CD14-positive monocyte (primary cell): ENCODE measurements at regions not wholly inside any gene's neighbourhood (a gene's known extent, or its start where the extent isn't known, plus 50 kb on each side); places are given as distances from the start of the nearest gene placed in this dataset.
"Not testable (repeated sequence)": the region's sequence is repeated elsewhere in the genome, so short reads cannot be mapped to it uniquely, and the experiment has no call there.

ENCODE experiments used
- DNase-seq, 3 donors: peaks; one replicate each; pipeline ENCODE4 v3.0.0-alpha.2; 2011 to 2022
- H2AFZ ChIP-seq: 2 replicates; pipeline ENCODE4 v1.6.0; 2012; ENCODE audit warnings: mild to moderate bottlenecking, low read depth, low read length, inconsistent platforms; ENCODE audit not compliant: insufficient read depth, poor library complexity, severe bottlenecking
- H3K27ac ChIP-seq, 2 donors: 1 replicate in 1 of 2; 2 replicates in 1 of 2; pipeline ENCODE4 v1.5.1; 2012 to 2013; ENCODE audit warnings: low read length in 2 of 2, control low read depth in 1 of 2, inconsistent platforms in 1 of 2, low read depth in 1 of 2, mild to moderate bottlenecking in 1 of 2
- H3K27me3 ChIP-seq, 2 donors: one replicate each; pipeline versions ENCODE4 v1.6.0 to v1.6.1; 2011 to 2013; ENCODE audit warnings: low read length in 2 of 2; ENCODE audit not compliant: control insufficient read depth in 2 of 2, insufficient read depth in 2 of 2
- H3K36me3 ChIP-seq, 2 donors: replicated peaks in 1 of 2; 1 replicate in 1 of 2; 2 replicates in 1 of 2; pipeline versions ENCODE4 v1.5.1 to v1.6.1; 2012 to 2013; ENCODE audit warnings: low read length in 2 of 2, control low read depth in 1 of 2, inconsistent platforms in 1 of 2, mild to moderate bottlenecking in 1 of 2; ENCODE audit not compliant: insufficient read depth in 2 of 2, control insufficient read depth in 1 of 2
- H3K4me1 ChIP-seq, 2 donors: 1 replicate in 1 of 2; 2 replicates in 1 of 2; pipeline versions ENCODE4 v1.5.1 to v1.6.1; 2012 to 2013; ENCODE audit warnings: low read length in 2 of 2, control low read depth in 1 of 2, inconsistent platforms in 1 of 2, mild to moderate bottlenecking in 1 of 2, moderate library complexity in 1 of 2; ENCODE audit not compliant: insufficient read depth in 2 of 2, control insufficient read depth in 1 of 2
- H3K4me2 ChIP-seq: replicated peaks from 2 replicates; pipeline ENCODE3; 2012; ENCODE audit warnings: low read length, moderate library complexity, mild to moderate bottlenecking; ENCODE audit not compliant: poor library complexity, severe bottlenecking; ENCODE audit errors: extremely low read depth
- H3K4me3 ChIP-seq, 3 experiments: fragments of 200-600 bp in 1 of 3; sonication (generic) in 1 of 3; replicated peaks in 1 of 3; 1 replicate in 2 of 3; 2 replicates in 1 of 3; pipeline ENCODE4 v1.5.1; 2011 to 2013; ENCODE audit warnings: low read length in 3 of 3, mild to moderate bottlenecking in 3 of 3, control low read depth in 2 of 3, low read depth in 2 of 3, inconsistent platforms in 1 of 3, moderate library complexity in 1 of 3
- H3K79me2 ChIP-seq: 2 replicates; pipeline ENCODE4 v1.6.0; 2012; ENCODE audit warnings: mild to moderate bottlenecking, control low read depth, inconsistent platforms, low read length, moderate library complexity; ENCODE audit not compliant: insufficient read depth
- H3K9ac ChIP-seq: 2 replicates; pipeline ENCODE4 v1.6.0; 2017; ENCODE audit warnings: low read length, mild to moderate bottlenecking; ENCODE audit not compliant: insufficient read depth, poor library complexity, severe bottlenecking
- H3K9me3 ChIP-seq, 2 donors: replicated peaks in 1 of 2; 1 replicate in 1 of 2; 2 replicates in 1 of 2; pipeline versions ENCODE4 v1.5.1 to v1.6.1; 2012 to 2013; ENCODE audit warnings: low read length in 2 of 2, control low read depth in 1 of 2; ENCODE audit not compliant: control insufficient read depth in 1 of 2, insufficient read depth in 1 of 2
- H4K20me1 ChIP-seq: 2 replicates; pipeline ENCODE4 v1.6.0; 2012; ENCODE audit warnings: mild to moderate bottlenecking, low read length, control low read depth, moderate library complexity; ENCODE audit not compliant: insufficient read depth
- H3K27ac Mint-ChIP-seq, 7 donors: one replicate each; pipeline ENCODE4 v1.8.0; 2020; ENCODE audit warnings: mild to moderate bottlenecking in 7 of 7, mixed read lengths in 7 of 7, moderate library complexity in 6 of 7, inconsistent platforms in 2 of 7
- H3K27me3 Mint-ChIP-seq, 3 donors: one replicate each; pipeline ENCODE4 v1.8.0; 2021 to 2022; ENCODE audit warnings: low read depth in 3 of 3, mild to moderate bottlenecking in 3 of 3, mixed read lengths in 3 of 3, moderate library complexity in 3 of 3, inconsistent platforms in 1 of 3
- H3K36me3 Mint-ChIP-seq, 2 donors: one replicate each; pipeline ENCODE4 v1.8.0; 2020; ENCODE audit warnings: mixed read lengths in 2 of 2, inconsistent platforms in 1 of 2, mild to moderate bottlenecking in 1 of 2
- H3K4me1 Mint-ChIP-seq: one replicate; pipeline ENCODE4 v1.8.0; 2020; ENCODE audit warnings: mild to moderate bottlenecking, mixed read lengths
- H3K4me3 Mint-ChIP-seq, 2 donors: one replicate each; pipeline ENCODE4 v1.8.0; 2020; ENCODE audit warnings: mild to moderate bottlenecking in 2 of 2, mixed read lengths in 2 of 2, moderate library complexity in 1 of 2
- H3K9me3 Mint-ChIP-seq, 7 donors: one replicate each; pipeline ENCODE4 v1.8.0; 2020 to 2022; ENCODE audit warnings: mixed read lengths in 7 of 7, mild to moderate bottlenecking in 6 of 7, moderate library complexity in 6 of 7, inconsistent platforms in 2 of 7
- CTCF ChIP-seq: fragments of 200-600 bp; IDR thresholded peaks from one replicate; pipeline ENCODE4 v1.8.0; 2022; ENCODE audit warnings: antibody characterized with exemption, mild to moderate bottlenecking
- WGBS: methylation state at CpG from one replicate; pipeline ENCODE4 v1.1.5; 2013; ENCODE audit warnings: missing lambda C conversion rate; ENCODE audit not compliant: insufficient coverage; 5-methylcytosine and 5-hydroxymethylcytosine counted together
- intact Hi-C, 2 donors: fragments of 100-400 bp; cut with micrococcal nuclease; formaldehyde crosslinking; loops; one replicate each; pipeline versions ENCODE4 v1.15.0 to v1.15.1; 2023

DNA sequence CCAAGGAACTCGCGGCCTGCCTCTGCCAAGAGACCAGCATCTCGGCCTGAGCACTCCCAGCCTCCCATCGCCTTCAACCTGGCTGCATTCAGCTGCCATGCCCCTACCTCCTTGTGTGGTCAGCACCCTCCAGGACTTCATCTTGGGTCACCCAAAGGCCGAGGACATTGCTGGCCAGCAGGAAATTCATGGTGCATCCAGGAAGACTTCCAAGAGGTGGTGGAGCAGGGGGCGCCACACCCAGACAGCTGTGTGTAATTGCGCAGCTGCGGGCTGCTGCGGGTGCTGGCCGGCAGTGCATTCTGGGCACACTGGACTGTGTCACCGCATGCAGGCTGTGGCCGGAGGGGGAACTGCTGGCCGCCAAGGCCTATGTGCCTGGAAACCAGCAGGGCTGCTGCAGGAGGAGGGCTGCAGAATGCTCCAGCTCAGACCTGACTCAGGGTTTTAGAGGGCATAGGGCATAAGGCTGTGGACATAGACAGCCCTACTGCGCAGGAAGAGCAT lies 164.3 kb upstream of the TUBA3C start:
- peaks cover 4 to 11% of the 10 kb centered on the region in 2 donors for H3K9me3 ChIP-seq
- DNase-seq: no peak
- Mint-ChIP-seq H3K9me3 (peaks cover 0 to 15% (median 8%) of the 10 kb centered on the region in 7 donors), H3K36me3 (no peaks in the 10 kb centered on the region), H3K27ac (peak overlapping the region in 1 of 7 donors; percentile 32), H3K27me3 (peaks cover 5 to 18% (median 15%) of the 10 kb centered on the region in 3 donors), H3K4me3 (no peak overlapping the region), H3K4me1 (no peaks in the 10 kb centered on the region)
- no peak for TF ChIP-seq CTCF
- no peak overlapping the region for H3K9ac ChIP-seq
- H3K27me3 ChIP-seq: no peaks in the 10 kb centered on the region
- no peaks in the 10 kb centered on the region for H4K20me1 ChIP-seq
- no peaks in the 10 kb centered on the region for H3K79me2 ChIP-seq
- no peak overlapping the region for H3K27ac ChIP-seq
- intact Hi-C loops: no loop called here
- no peaks in the 10 kb centered on the region for H3K36me3 ChIP-seq
- no peak overlapping the region for H3K4me2 ChIP-seq
- WGBS: 90% methylated on average over 14 of the region's 14 CpGs
- no peak overlapping the region for H3K4me3 ChIP-seq
- no peaks in the 10 kb centered on the region for H3K4me1 ChIP-seq
- H2AFZ ChIP-seq: no peak overlapping the region

GRCh38 chr13:19345158-19345557 lies 163.5 kb upstream of the TUBA3C start:
- Histone ChIP-seq H3K27me3 (no peaks in the 10 kb centered on the region), H3K36me3 (no peaks in the 10 kb centered on the region), H3K27ac (no peak overlapping the region), H3K4me1 (no peaks in the 10 kb centered on the region), H3K4me3 (no peak overlapping the region), H3K9me3 (peaks cover 4 to 11% of the 10 kb centered on the region in 2 donors), H4K20me1 (no peaks in the 10 kb centered on the region), H2AFZ (no peak overlapping the region), H3K79me2 (no peaks in the 10 kb centered on the region), H3K9ac (no peak overlapping the region), H3K4me2 (no peak overlapping the region)
- Mint-ChIP-seq H3K4me1 (no peaks in the 10 kb centered on the region), H3K36me3 (no peaks in the 10 kb centered on the region), H3K27ac (no peak overlapping the region), H3K4me3 (peak overlapping the region in 1 of 2 donors; percentile 26), H3K27me3 (peaks cover 5 to 18% (median 15%) of the 10 kb centered on the region in 3 donors), H3K9me3 (peaks cover 0 to 15% (median 9%) of the 10 kb centered on the region in 7 donors)
- no peak for TF ChIP-seq CTCF
- 73% methylated on average over 4 of the region's 10 CpGs for WGBS
- intact Hi-C loops: no loop called here
- DNase-seq: no peak

DNA sequence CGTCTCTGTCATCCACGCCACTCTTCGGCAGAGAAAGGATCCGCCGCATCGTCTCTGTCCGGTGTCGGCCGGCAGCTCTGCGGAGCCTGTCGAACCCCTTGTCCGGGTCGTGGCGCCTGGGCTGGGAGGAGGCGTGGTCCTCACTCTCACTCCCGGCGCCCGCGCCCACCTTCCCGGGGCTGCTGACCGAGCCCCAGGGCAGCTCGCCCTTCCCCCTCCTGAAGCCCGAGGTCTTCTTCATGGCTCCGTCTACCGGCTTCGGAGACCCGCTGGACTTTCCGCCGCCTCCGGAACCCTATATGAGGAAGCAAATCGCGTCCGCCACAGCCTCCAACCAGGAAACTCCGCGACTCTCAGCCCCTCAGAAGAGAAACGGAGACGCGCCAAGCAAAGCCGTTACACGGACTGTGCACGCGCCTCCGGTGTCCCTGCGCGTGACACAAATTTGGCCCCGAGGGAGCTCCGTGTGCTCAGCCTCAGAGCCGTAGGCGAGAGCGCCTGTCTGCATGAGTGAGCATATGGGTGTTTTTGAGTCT lies 163.0 kb upstream of the TUBA3C start:
- H2AFZ ChIP-seq, H3K36me3 ChIP-seq, H3K27ac Mint-ChIP-seq, H3K27me3 ChIP-seq, H3K4me2 ChIP-seq, H3K36me3 Mint-ChIP-seq, H4K20me1 ChIP-seq, intact Hi-C loops, H3K4me1 ChIP-seq, H3K27ac ChIP-seq, H3K79me2 ChIP-seq, H3K9ac ChIP-seq, H3K4me1 Mint-ChIP-seq: not testable (repeated sequence)
- Mint-ChIP-seq H3K27me3 (peaks cover 5 to 18% (median 15%) of the 10 kb centered on the region in 3 donors), H3K4me3 (peak overlapping the region; percentile 26 to 63), H3K9me3 (peaks cover 0 to 15% (median 9%) of the 10 kb centered on the region in 7 donors)
- DNase-seq: peak in 1 of 3 donors; percentile 22
- Histone ChIP-seq H3K9me3 (peaks cover 4 to 11% of the 10 kb centered on the region in 2 donors), H3K4me3 (peak overlapping the region in 1 of 3 experiments; percentile 21)
- WGBS: 18% methylated on average over 24 of the region's 50 CpGs
